NCI-H69 (cell line): ENCODE measurements at regions not wholly inside any gene's neighbourhood (a gene's known extent, or its start where the extent isn't known, plus 50 kb on each side); places are given as distances from the start of the nearest gene placed in this dataset.

Experiments
- DNase-seq: peaks from one replicate; lab custom pipeline; 2025; lab: John Stamatoyannopoulos, UW

DNA sequence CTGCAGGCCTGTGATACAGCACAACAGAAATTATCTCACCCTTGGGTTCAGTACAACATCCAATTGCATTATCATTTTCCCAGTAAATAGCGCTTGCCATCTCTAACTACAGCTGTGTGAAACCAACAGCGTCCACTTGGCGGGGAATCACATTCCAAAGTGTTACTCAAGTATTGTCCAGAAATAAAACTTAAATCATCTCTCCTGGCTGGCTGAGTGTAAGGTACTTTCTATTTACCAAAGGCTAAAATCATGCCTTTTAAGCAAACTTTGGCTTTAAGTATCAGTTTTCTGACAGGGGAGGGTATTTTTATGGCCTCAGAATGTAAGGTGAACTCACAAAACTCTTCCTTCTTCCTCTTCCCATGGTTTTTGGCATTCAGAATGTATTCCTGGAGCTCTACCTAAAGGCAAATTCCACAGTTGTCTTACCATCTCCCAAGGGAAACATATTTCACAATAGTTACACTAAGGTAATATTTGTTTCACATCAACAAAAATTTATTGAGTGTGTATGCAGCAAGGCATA, 205.6 kb upstream of the MPDZ start:
- no peak for DNase-seq

DNA sequence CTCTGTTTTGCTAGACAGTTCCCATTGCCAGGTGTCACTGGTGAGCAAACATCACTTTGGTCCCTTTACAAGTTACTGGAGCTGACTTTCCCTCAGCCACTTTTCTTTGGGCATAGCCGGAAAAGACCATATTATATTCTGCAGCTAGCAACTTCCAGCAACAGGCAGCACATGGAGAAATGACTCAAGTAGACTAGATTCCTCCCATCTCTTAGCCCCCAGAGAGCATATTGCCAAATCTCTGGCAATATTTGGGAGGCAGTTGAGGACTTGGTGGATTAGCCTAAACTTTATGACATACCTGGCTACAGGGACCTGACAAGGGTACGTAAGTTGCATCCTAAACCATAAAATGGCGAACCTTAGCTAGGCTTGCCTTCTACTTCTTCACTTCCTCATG, 204.7 kb upstream of the MPDZ start:
- no peak for DNase-seq

DNA sequence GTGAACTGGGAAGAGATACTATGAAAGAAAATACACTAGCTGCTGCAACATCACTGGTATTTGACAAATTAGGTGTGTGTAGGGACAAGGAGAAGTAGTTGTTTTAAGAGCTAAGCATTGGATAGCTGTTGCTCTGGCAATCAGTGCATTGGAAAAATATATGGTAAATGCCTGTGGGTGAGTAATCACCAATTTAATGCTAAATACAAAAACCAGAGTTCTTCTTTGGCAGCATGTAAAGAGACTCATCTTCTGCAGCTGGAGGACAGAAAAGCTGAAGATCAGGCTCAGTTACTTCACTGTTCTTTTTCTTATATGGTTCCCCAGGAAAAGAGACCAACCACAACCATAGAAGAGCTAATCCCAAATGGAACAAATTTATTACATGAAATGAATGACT, 201.8 kb upstream of the MPDZ start:
- no peak for DNase-seq

DNA sequence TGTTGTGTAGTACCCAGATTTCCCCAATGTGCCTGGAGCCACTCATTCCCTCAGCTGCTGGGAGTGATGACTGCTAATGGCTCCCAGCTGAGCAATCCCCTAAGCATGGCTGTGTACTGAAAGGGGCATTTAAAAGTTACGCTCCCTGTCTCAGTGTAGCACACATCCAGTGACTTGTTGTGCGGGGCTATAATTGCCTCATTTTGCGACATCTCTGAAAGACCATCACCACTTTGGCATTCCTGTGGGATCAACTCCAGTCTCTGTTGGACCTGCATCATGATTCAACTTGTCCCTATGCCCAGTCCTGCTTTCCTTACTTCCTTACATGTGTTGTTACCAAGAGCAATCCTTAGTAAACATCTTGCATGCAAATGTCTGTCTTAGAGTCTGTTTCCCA, 201.2 kb upstream of the MPDZ start:
- no peak for DNase-seq

DNA sequence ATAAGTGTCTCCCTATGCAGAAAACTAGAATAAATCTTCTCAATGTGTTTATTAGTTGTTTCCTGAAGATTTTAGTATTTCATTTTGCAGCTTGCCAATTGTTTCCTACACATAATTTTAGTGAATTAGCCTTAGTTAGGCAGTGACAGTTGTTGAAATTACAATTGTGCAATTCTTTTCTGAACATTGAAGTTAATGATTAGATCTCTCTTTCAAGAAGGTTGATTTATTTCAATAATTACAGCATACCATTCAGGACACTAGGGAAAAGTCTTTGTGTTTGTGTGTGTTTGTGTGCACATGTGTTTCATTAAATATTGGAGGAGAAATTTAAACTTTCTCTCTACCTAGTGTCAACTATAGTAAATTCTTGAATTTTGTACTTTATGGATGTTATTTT, 199.6 kb upstream of the MPDZ start:
- peak; percentile 56 for DNase-seq

DNA sequence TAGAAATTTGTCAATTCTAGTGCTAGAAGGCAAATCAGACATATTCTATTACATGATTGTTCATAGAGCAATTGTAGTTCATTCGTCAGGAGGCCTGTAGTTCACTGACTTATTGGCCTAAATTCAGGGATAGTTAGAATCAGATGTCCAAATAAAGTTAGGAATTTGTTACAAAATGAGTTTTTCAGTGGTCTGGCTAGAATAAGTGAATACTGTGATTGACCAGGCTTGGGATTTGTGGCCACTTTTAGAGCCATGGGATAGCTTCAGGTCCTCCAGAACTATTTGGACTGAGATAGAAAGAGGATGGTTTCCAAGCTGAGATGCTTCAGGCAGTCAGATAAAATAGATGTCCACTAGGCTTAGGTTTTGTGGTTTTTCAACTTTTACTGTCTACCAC, 199.1 kb upstream of the MPDZ start:
- DNase-seq: no peak

DNA sequence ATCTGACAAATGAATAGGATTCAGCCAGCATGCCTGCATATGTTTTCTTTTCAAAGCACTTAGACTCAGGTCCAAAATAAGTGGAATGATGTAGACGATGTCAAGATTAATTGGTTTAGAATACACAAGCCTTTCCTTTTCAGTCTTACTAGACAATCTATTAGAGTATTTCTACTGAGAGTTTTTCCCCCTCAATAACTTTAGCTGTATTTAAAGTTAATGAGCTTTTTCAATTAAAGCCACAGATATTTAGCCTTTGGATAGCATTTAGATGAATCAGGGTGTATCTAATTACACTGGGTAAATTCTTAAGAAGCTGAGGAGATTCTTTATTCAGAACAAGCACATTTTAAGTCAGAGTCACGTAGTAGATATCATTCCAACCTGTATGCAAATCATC, 198.7 kb upstream of the MPDZ start:
- no peak for DNase-seq

DNA sequence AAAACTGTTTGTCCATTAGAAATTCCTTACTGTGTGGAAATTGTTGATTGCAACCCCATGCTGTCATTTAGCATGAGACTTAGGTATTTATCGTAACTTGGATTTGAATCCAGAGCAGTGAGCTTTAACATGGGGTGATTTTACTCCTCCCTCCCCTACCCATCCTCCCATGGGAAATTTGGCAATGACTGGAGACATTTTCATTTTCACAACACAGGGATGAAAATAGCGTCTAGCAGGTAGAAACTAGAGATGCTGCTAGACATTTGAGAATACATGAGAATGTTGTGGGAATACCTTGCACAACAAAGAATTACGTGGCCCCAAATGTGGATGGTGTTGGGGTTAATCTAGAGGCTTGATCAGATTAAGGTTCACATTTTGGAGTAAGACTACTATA, 191.3 kb upstream of the MPDZ start:
- DNase-seq: no peak

DNA sequence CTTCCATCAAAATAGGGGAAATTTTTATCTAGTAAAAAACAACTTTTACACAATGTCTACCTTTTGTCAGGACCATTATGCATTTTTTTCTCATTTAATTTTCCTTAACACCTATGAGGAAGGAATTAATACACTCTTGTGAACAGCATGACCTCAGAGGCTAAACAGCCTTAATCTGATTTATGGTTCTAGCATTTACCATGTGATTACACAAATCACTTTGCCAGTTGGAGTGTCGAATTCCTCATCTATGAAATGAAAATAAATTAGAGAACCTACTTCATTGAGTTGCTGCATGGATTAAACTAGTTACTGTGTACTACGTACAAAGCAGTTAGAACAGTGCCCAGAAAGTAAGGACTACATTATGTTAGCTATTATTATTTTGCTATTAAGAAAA, 187.7 kb upstream of the MPDZ start:
- DNase-seq: peak; percentile 36

DNA sequence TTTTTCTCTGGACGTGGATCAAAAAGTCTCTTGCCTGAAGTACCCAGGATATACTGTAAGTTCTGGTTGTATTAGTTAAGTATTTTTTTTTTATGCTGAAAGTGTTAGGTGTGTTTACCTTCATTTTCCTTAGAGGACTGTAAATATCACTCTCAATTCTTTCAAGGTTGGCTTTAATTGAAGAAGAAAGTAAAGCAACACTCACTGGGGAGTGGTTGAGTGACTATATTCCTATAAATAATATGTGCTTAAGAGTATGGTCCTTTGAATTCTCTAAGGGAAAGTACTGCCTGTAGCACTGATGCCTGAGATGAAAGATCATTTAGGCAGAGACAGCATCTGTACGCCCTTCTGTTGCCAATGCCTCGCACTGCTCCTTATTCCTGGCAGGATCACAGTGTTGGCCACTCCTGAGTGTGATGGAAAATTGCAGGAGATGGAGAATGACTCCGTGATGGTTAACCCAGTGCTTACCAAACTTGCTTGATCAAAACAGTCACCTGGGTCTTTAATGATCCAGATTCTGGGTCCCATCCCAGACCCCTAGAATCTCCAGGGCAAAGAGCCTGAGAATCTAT, 182.0 kb upstream of the MPDZ start:
- peak; percentile 17 for DNase-seq

DNA sequence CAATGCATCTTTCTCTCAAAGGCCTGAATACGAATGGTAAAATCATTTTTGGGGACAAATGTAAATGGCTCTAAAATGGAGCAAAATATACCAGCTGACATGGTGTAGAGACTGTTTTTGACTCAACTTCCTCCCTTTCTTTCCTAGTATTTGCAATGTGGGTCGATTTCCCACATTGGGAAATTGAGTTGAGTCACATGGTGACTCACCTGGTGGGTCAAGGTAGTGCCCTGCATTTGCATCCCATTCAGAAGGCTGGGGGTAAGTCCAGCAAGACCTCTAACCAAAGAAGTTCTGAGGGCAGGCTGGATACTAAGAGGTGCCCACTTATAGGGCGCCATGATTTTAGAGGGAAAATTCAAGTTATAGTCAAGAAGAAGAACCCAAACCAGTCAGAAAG, 179.6 kb upstream of the MPDZ start:
- no peak for DNase-seq

DNA sequence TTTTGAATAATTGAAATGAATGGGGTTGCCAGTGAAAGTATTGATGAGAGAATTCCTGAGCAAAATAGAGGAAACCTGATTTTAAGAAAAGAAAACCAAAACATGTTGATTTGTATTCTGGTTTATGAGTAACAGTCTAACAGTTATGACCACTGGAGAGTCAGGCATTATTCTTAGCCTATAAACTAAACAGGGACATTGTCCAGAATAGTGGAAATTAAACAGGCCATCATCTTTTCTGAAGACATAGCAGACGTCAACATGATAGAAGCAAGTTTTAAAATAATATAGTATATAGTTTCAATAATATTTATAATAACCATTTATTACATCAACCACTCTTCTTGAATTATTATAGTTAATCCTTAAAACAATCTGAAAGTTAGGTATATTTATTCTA, 178.3 kb upstream of the MPDZ start:
- DNase-seq: no peak

DNA sequence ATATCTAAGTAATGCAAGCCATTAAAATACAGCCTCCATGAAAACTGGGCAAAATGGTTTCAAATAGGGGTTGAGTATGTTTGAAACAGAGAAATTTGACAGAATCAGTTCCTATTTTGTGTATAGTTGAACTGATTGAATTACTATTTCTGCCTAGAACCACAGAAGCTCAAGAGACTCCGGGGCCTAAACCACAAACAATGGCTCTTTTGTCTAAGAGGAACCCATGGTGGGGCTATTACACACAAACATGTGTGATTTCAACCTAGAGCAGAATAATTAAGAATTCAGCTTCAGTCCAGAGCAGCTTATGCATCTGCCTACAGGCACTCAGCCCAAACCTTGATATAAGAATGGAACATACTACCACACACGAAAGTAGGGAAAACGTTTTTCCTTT, 171.2 kb upstream of the MPDZ start:
- DNase-seq: peak; percentile 83

DNA sequence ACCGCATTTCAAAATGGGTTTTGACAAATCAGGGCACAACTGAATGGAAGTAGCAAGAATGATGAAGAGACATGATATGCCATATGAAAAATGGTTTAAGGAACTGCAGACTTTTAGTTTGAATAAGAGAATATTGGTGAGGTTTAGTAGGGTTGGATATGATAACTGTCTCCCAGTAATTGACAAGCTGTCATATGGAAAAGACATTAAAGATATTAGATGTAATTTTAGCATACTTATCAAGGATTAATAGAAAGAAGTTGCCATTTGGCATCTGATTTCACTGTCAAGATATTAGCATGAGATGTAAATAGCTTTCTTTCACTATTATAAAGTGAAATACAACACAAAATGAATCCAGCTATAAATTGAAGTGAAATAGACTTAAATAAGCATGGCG, 169.0 kb upstream of the MPDZ start:
- no peak for DNase-seq

DNA sequence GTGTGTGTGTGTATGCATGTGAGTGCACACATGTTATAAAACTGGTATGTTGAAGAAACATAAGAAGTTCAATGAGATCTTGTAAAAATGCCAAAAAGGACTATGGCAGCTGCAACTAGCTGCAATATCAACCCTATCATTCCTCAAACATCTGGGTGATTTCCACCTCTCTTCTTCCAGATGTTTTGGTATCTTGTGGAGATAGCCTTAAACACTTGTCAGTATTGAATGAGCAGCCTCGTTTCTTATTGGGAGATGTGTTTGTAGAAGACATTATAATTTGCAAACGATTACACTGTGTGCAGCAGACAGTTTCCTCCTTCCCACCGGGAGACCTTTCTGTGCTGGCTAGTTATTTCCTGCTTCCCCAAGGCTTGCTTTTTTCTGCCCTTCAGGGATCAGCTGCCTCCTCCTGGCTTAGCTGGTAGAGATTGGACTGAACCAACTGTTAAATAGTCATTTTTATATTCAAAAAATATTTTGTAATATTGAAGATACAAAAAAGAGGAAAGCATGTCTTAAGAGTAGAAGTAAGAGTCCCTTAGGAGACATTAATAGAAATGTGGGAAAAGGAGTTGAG, 168.4 kb upstream of the MPDZ start:
- peak; percentile 93 for DNase-seq

DNA sequence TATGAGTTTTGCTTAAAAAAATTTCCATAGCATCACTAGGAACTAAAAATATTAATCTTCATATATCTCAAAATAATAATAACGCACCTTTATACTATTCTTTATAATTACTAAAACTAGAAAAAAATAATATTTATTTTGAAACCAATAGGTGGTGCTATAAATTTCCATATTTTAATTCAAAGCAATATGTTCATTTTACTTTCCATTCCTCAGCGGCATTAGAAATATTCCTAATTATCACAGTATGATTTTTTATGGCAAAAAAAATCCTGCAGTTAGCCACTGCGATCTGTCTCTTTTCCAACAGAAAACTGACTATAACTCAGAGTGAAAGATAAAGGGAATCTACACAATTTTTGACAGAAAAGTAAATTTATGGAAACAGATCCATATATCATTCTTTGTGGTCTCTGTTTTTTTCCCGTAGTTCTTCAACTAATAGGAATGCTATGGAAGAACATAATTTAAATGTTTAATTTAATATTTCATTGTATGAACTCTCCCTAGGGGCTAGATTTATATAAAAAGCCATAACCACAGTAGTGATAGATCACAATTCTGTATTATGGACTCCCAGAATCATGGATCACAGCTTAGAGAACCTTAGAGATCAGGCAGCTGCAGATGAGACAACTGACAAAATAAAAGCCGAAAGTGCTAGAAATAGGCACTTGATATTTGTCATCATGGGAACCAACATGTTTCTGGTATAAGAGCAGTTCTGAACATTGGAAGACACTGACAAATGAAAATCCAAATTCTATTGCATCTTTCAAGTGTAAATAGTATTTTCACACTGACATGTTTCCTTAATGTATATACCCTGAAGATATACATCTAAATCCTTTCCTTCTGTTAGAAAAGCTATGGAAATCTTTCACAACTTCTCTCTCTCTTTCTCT, 167.7 kb upstream of the MPDZ start:
- DNase-seq: no peak

DNA sequence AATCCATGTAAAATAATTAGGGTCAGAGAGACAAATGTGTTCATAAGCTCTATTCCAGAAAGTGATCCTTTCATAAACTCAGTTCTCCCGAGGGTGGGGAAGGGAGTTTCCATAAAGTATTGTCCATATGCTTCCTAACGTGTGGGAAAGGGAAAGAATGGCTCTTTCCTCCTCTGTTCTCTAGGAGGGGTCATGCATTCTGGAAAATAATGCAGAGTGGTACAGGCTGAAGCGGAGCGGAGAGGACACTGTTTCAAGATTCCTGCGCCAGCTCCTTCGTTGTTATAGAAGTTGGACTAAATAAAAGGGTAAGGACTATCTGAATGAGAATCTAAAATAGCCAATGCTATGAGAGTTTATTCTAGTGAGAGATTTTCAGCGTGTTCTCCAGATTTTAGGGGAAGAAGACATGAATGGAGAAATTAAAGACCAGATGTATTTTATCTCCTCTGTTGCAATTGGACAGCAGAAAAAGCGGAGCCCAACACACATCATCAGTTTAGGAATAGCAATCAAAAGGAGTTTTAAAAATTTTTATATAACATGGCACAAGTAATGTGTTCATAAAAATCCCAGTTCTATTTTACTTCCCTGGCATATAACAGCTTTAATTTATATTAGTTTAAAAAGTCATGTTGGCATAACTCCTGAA, 166.9 kb upstream of the MPDZ start:
- DNase-seq: peak; percentile 67

DNA sequence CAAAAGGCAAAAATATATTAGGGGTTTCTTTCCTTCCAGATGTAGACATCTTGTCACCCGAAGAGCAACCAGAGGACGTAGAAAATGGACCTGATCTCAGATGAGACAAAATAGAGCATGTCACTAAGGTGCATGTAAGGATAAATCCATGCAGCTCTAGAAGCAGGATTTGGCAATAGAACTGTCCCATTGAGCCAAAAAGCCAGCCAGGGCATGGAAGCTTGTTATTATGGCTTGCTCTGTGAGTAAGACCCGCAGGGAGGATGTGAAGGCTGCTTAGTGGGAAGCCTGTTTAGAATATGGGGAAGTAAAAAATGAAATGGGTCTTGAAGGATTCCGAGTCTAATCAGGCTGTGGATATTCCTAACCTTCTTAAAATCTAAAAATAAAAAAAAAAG, 165.6 kb upstream of the MPDZ start:
- DNase-seq: peak; percentile 89

DNA sequence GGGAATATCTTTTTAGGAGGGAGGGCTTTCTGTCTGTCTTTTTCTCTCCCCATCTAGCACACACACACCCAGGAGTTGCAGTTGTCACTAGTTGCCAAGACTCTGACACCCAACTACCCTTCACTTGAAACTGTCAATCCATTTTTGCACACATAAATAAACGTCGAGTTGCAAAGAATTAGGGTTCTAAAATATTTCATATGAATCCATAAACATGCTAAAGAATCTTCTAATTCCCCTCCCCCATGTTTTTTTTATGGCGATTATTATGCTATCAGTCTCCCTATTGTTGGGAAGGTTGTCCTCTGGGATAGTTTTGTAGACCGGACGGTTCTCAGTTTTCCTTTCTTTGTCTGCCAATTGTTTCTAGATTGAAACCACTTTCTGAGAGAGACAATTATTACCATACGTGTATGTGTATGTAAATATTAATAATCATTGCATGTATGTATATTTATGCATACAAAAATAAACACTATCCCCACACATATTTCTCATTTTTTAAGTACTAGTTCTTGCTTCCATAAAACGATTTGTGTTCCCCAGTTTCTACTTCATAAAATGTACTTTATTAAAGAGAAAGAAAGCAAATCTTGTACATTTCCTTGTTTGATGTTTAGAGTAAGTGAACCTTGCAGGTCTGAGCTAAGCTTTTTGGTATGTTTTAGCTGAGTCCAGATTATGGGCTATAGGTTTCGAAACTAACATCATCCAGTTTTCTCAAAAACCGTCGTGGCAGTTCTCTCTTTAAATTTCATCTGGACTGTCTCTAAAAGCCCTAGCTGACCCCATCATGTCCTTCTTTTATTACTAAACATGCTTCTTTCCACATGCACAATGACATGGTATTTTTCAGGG, 165.0 kb upstream of the MPDZ start:
- peak; percentile 86 for DNase-seq

DNA sequence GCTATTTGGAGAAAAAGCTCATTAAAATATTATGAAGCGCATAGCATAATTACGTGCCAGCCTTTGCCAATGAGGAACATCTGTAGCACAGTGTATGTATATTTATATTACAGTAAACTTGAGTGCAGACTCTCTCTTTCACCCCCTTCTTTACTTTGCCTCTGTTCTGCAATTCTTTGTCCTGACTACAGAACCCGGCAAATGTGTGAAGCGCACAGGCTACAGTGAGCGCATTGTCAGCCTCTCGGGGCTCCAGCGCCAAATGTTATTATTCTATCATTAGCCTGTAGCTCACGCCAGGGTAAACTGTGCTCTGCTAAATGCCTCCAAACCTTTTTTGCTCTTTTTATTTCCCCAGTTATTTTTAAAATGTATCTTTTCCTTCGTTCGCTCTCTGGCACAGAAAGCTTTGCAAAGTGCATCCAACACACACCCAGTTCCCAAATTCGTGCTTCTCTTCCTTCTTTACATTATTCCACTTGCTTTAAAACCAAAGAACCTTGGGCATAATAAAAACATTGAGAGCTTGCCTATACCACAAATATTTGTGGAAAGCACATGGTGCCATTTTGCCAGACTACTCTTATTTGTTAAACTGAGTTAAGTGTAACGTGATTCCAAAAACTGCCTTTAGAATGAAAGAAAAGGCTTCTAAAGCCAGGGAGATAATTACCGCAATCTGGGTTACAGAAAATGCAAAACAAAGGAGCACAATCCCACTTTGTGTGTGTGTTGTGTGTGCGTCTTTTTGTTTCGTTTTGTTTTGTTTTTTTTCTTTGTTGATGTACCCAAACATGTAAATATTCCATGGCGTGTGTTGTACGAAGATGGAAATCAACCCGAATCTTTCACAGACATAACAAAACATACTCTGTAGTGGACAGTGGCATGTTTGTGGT, 164.1 kb upstream of the MPDZ start:
- DNase-seq: peak; percentile 92
